ENCODE measurements at regions not wholly inside any gene's neighbourhood (a gene's known extent, or its start where the extent isn't known, plus 50 kb on each side); places are given as distances from the start of the nearest gene placed in this dataset.

- intact Hi-C loops (cut with micrococcal nuclease; ENCODE audit: unreplicated experiment): no loop called here
- ATAC-seq (no peak), FAIRE-seq (no peak), DNase-seq (ENCODE audit: low spot score) (no peak)
- no peaks in the 10 kb centered on the region for H3K79me2 ChIP-seq (ENCODE audit: insufficient read depth, low read length)
- no peak overlapping the region for H3K4me2 ChIP-seq (ENCODE audit: low read depth, low read length)
- CTCF ChIA-PET (ENCODE audit: low intra/inter-chr PET ratio, low total read pairs): no interaction called here
- H2AFZ ChIP-seq (ENCODE audit: low read length): no peak overlapping the region
- BruUV-seq (replicated peaks): no TSS peak
- H3K36me3 ChIP-seq (replicated peaks in 1 of 2; ENCODE audit: control insufficient read depth in 1 of 2, insufficient read depth in 2 of 2, low read length in 2 of 2): no peaks in the 10 kb centered on the region
- in situ Hi-C loops (cut with HindIII; ENCODE audit: extremely low pct_ligation_motif_present, low pct_unique_long_range_greater_than_20kb): no loop called here
- H3K27ac ChIP-seq (ENCODE audit: extremely low read length, insufficient read depth, low read length): no peak overlapping the region
- no peak overlapping the region for H3K9ac ChIP-seq (ENCODE audit: insufficient read depth, low read depth, low read length)
- WGBS (ENCODE audit: low lambda C conversion rate): 14% methylated on average over 16 of the region's 20 CpGs
- H3K4me3 ChIP-seq (replicated peaks in 1 of 3; ENCODE audit: insufficient read depth in 1 of 3, low read depth in 2 of 3, low read length in 3 of 3): no peak overlapping the region
- H3K4me1 ChIP-seq (ENCODE audit: insufficient read depth, low read length): no peaks in the 10 kb centered on the region
- H4K20me1 ChIP-seq (ENCODE audit: insufficient read depth, low read length): no peaks in the 10 kb centered on the region
- H3K9me3 ChIP-seq (ENCODE audit: low read length): no peaks in the 10 kb centered on the region
- H3K27me3 ChIP-seq (ENCODE audit: control insufficient read depth in 1 of 2, insufficient read depth in 2 of 2, low read length in 2 of 2): peaks cover 5 to 45% of the 10 kb centered on the region in 2 experiments; a peak in 4 of 5 replicates
- POLR2A ChIA-PET: no interaction called here
- TF ChIP-seq RERE (CRISPR knock-in tag; IDR thresholded peaks at IDR 0.05; ENCODE audit: low read depth) (no peak), CHCHD3 (CRISPR knock-in tag; IDR thresholded peaks at IDR 0.05) (no peak), NFATC3 (CRISPR knock-in tag; IDR thresholded peaks at IDR 0.05) (no peak), ZNF784 (CRISPR knock-in tag; IDR thresholded peaks at IDR 0.05; ENCODE audit: borderline replicate concordance) (no peak), ZNF772 (CRISPR knock-in tag; IDR thresholded peaks at IDR 0.05) (no peak), ZHX2 (IDR thresholded peaks at IDR 0.05; ENCODE audit: low read depth) (no peak), ZHX2 (CRISPR knock-in tag; IDR thresholded peaks at IDR 0.05; ENCODE audit: borderline replicate concordance) (no peak), POGZ (CRISPR knock-in tag; IDR thresholded peaks at IDR 0.05) (no peak)
Measured at GRCh38 chr14:105837349-105838063, 311.1 kb downstream of the TMEM121 start.

Measured in HepG2 (cell line).